ENCODE measurements at regions not wholly inside any gene's neighbourhood (a gene's known extent, or its start where the extent isn't known, plus 50 kb on each side); places are given as distances from the start of the nearest gene placed in this dataset.

DNA sequence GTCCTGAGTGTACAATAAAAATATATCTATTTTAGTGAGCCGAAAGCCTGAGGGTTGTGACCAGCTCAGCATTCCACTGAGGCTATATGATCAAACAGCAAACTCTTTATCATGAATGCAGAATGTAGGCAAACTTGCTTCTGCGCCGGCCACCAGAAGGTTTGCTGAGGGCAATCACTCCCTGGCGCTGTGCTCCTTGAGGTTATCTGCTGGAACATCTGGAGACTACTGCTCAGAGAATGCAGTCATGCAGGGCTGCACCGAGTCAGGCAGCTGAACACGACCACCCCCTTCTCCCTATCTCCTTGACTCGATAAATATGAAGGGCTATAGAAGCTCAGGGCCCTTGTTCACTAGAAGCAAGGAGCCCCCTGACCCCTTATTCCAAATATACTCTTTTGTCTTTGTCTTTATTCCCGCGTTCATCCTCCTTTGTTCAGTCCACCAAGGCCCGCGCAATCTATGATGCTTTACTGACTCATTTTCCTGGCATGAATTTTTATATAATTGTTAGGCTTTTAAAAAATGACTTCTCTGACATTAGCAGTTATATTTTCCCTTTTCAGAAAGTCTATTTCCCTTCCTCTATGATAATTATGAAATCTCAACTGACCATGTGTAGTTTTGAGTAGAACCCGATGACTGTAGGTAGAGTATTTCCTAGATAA lies 1089.3 kb downstream of the SLC16A7 start:
- Histone ChIP-seq H3K4me2 (ENCODE audit: low read depth, low read length, poor library complexity, severe bottlenecking) (no peak overlapping the region), H2AFZ (ENCODE audit: low read length) (no peak overlapping the region), H3K9me2 (replicated peaks; ENCODE audit: low read depth, low read length) (no peaks in the 10 kb centered on the region), H3K9me3 (ENCODE audit: insufficient read depth, low read depth, low read length) (no peaks in the 10 kb centered on the region), H3K27me3 (ENCODE audit: insufficient read depth, low read length, poor library complexity, severe bottlenecking) (no peaks in the 10 kb centered on the region), H3K79me2 (ENCODE audit: insufficient read depth, low read length) (no peaks in the 10 kb centered on the region), H3K36me3 (ENCODE audit: insufficient read depth, low read length) (no peaks in the 10 kb centered on the region), H3K9ac (ENCODE audit: low read depth, low read length, poor library complexity, severe bottlenecking) (no peak overlapping the region), H3K4me3 (ENCODE audit: low read length, poor library complexity, severe bottlenecking) (no peak overlapping the region), H3F3A (ENCODE audit: low read depth) (no peaks in the 10 kb centered on the region), H4K20me1 (ENCODE audit: insufficient read depth, low read length, poor library complexity, severe bottlenecking) (no peaks in the 10 kb centered on the region), H3K4me1 (ENCODE audit: insufficient read depth, low read length, poor library complexity, severe bottlenecking) (no peaks in the 10 kb centered on the region)
- TF ChIP-seq, protein P1, sequence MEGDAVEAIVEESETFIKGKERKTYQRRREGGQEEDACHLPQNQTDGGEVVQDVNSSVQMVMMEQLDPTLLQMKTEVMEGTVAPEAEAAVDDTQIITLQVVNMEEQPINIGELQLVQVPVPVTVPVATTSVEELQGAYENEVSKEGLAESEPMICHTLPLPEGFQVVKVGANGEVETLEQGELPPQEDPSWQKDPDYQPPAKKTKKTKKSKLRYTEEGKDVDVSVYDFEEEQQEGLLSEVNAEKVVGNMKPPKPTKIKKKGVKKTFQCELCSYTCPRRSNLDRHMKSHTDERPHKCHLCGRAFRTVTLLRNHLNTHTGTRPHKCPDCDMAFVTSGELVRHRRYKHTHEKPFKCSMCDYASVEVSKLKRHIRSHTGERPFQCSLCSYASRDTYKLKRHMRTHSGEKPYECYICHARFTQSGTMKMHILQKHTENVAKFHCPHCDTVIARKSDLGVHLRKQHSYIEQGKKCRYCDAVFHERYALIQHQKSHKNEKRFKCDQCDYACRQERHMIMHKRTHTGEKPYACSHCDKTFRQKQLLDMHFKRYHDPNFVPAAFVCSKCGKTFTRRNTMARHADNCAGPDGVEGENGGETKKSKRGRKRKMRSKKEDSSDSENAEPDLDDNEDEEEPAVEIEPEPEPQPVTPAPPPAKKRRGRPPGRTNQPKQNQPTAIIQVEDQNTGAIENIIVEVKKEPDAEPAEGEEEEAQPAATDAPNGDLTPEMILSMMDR (conservative IDR thresholded peaks at IDR 0.05; ENCODE audit: low read length) = no peak
- no peak for TF ChIP-seq EZH2phosphoT487 (IDR thresholded peaks at IDR 0.05; ENCODE audit: borderline replicate concordance)

DNA sequence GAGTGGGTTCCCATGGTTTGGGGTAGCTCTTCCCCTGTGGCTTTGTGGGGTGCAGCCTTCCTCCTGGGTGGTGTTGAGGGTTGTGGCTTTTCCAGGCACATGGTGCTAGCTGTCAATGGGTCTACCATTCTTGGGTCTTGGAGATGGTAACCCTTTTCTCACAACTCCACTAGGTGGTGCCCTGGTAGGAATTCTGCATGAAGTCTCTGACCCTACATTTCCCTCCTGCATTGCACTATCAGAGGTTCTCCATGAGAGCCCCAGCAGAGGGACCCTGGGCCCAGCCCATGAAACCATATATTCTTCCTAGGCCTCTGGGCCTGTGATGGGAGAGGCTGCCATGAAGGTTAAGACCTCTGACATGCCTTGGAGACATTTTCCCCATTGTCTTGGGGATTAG lies 1093.3 kb downstream of the SLC16A7 start:
- no peaks in the 10 kb centered on the region for H3K36me3 ChIP-seq (ENCODE audit: insufficient read depth, low read length)
- no peaks in the 10 kb centered on the region for H3K4me1 ChIP-seq (ENCODE audit: insufficient read depth, low read length, poor library complexity, severe bottlenecking)
- H3K9me3 ChIP-seq (ENCODE audit: insufficient read depth, low read depth, low read length) = no peaks in the 10 kb centered on the region
- TF ChIP-seq EZH2phosphoT487 (IDR thresholded peaks at IDR 0.05; ENCODE audit: borderline replicate concordance) = no peak
- TF ChIP-seq, protein P1 (conservative IDR thresholded peaks at IDR 0.05; ENCODE audit: low read length) = peak; percentile 20; the same call in 1 of the 2 replicates
- H3K4me3 ChIP-seq (ENCODE audit: low read length, poor library complexity, severe bottlenecking) = no peak overlapping the region
- no peaks in the 10 kb centered on the region for H3F3A ChIP-seq (ENCODE audit: low read depth)
- no peak overlapping the region for H3K9ac ChIP-seq (ENCODE audit: low read depth, low read length, poor library complexity, severe bottlenecking)
- H2AFZ ChIP-seq (ENCODE audit: low read length) = no peak overlapping the region
- no peak overlapping the region for H3K4me2 ChIP-seq (ENCODE audit: low read depth, low read length, poor library complexity, severe bottlenecking)
- H3K27me3 ChIP-seq (ENCODE audit: insufficient read depth, low read length, poor library complexity, severe bottlenecking) = no peaks in the 10 kb centered on the region
- H3K79me2 ChIP-seq (ENCODE audit: insufficient read depth, low read length) = no peaks in the 10 kb centered on the region
- H3K9me2 ChIP-seq (replicated peaks; ENCODE audit: low read depth, low read length) = no peaks in the 10 kb centered on the region
- H4K20me1 ChIP-seq (ENCODE audit: insufficient read depth, low read length, poor library complexity, severe bottlenecking) = no peaks in the 10 kb centered on the region

DNA sequence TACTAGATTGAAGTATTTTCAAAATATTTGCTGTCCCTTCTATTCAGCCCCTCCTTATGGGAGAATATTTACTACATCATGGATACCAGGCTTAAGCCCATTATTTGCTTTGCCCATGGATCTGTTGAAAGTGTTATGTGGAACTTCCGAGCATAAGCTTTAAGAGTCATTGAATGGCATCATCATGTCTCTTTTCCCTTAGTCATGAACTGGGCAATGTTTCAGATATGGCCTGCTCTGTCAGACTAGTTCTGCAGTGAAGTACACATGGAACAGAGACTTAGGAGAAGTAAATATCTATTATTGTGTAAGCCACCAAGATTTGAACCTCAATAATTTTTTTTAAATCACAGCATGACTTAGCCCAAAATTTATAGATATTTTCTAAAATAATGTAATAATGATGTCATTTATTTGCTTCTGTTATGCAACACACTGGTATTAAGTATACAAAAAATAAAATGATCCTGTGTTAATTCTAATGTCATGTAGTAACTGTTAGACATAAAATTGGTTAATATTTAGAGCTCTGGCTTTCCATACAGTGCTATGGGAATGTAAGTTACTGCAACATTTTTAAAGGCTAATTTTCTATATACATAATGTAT lies 1097.3 kb downstream of the SLC16A7 start:
- no peak for TF ChIP-seq EZH2phosphoT487 (IDR thresholded peaks at IDR 0.05; ENCODE audit: borderline replicate concordance)
- TF ChIP-seq, protein P1 (conservative IDR thresholded peaks at IDR 0.05; ENCODE audit: low read length) = no peak
- H3K9ac ChIP-seq (ENCODE audit: low read depth, low read length, poor library complexity, severe bottlenecking) = no peak overlapping the region
- no peaks in the 10 kb centered on the region for H3F3A ChIP-seq (ENCODE audit: low read depth)
- no peaks in the 10 kb centered on the region for H3K9me2 ChIP-seq (replicated peaks; ENCODE audit: low read depth, low read length)
- no peaks in the 10 kb centered on the region for H3K4me1 ChIP-seq (ENCODE audit: insufficient read depth, low read length, poor library complexity, severe bottlenecking)
- no peaks in the 10 kb centered on the region for H3K79me2 ChIP-seq (ENCODE audit: insufficient read depth, low read length)
- H2AFZ ChIP-seq (ENCODE audit: low read length) = no peak overlapping the region
- no peaks in the 10 kb centered on the region for H4K20me1 ChIP-seq (ENCODE audit: insufficient read depth, low read length, poor library complexity, severe bottlenecking)
- no peaks in the 10 kb centered on the region for H3K9me3 ChIP-seq (ENCODE audit: insufficient read depth, low read depth, low read length)
- no peaks in the 10 kb centered on the region for H3K36me3 ChIP-seq (ENCODE audit: insufficient read depth, low read length)
- no peak overlapping the region for H3K4me2 ChIP-seq (ENCODE audit: low read depth, low read length, poor library complexity, severe bottlenecking)
- no peak overlapping the region for H3K4me3 ChIP-seq (ENCODE audit: low read length, poor library complexity, severe bottlenecking)
- no peaks in the 10 kb centered on the region for H3K27me3 ChIP-seq (ENCODE audit: insufficient read depth, low read length, poor library complexity, severe bottlenecking)

Measured in Loucy (cell line).